ENCODE measurements at regions not wholly inside any gene's neighbourhood (a gene's known extent, or its start where the extent isn't known, plus 50 kb on each side); places are given as distances from the start of the nearest gene placed in this dataset.
"Not testable (repeated sequence)": the region's sequence is repeated elsewhere in the genome, so short reads cannot be mapped to it uniquely, and the experiment has no call there.

DNA sequence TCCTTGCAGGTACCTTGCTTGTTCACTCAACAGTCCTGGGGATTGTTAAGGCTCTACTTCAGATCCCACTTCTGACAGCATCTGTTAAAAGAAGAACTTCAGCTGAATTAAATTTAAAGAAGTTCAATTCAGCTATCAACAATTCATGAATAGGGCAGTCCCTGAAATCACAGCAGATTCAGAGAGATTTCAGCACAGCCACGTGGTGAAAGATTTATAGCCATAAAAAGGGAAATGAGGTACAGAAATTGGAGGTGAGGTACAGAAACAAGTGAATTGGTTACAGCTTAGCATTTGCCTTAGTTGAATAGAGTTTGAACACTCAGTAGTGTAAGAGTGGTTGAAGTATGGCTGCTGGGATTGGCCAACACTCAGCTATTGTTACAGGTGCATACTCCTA lies 1653.3 kb upstream of the DEFB115 start:
- not testable (repeated sequence) for H3K27ac ChIP-seq (replicated peaks); DNase-seq (ENCODE audit: low read depth in 1 of 2, low spot score in 1 of 2); H3K27me3 ChIP-seq (ENCODE audit: insufficient read depth, poor library complexity, severe bottlenecking); H3K4me3 ChIP-seq (replicated peaks; ENCODE audit: insufficient read depth, low read length)

DNA sequence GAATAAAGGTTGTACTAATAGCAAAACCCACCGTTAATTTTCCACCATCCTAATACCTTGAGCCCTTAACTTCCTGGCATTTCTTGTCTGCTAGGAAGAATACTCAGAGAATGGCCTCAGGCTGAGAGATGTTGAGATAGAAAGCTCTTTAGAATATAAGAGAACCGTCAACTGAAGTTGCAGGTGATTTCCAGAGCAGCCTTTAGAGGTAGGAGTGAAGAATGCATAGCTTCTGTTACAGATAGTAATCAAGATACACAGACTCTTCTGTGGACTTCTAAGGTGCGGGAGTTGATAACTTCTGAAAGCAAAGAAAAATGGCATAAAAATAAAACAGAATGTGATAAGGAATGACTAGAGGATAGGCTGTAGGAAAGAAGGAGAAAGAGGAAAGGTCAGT lies 1651.3 kb upstream of the DEFB115 start:
- not testable (repeated sequence) for H3K27me3 ChIP-seq (ENCODE audit: insufficient read depth, poor library complexity, severe bottlenecking); DNase-seq (ENCODE audit: low read depth in 1 of 2, low spot score in 1 of 2); H3K4me3 ChIP-seq (replicated peaks; ENCODE audit: insufficient read depth, low read length); H3K27ac ChIP-seq (replicated peaks)

DNA sequence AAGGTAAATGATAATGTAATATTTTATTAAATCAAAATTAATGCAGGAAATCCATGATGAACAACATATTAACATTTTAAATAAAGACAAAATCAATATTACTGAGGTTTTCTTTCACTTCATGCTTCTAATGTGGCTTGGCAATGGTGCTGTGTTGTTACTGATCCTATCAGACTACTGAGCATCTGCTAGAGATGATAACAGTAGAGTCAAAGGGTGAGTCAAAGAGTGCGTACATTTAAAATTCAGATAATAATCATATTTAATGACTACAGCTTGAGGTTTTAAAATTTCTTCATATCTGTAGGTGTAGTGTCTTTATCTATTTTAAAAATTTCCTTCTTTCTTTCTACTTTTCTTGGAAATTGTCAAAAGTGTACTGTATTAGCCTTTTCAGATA lies 1628.1 kb upstream of the DEFB115 start:
- not testable (repeated sequence) for H3K4me3 ChIP-seq (replicated peaks; ENCODE audit: insufficient read depth, low read length); DNase-seq (ENCODE audit: low read depth in 1 of 2, low spot score in 1 of 2); H3K27me3 ChIP-seq (ENCODE audit: insufficient read depth, poor library complexity, severe bottlenecking); H3K27ac ChIP-seq (replicated peaks)

Measured in HL-60 (cell line).